H9 (cell line): ENCODE measurements at regions not wholly inside any gene's neighbourhood (a gene's known extent, or its start where the extent isn't known, plus 50 kb on each side); places are given as distances from the start of the nearest gene placed in this dataset.

ENCODE experiments used
- DNase-seq: peaks from one replicate; pipeline ENCODE4 v3.0.0-alpha.2; 2017
- H2AFZ ChIP-seq: one replicate; pipeline ENCODE4 v1.6.1; 2013; ENCODE audit warnings: mild to moderate bottlenecking, low read length, control low read depth, moderate library complexity
- H2AK5ac ChIP-seq: 2 replicates; pipeline ENCODE4 v1.6.1; 2013; ENCODE audit warnings: low read length, control low read depth, mixed read lengths; ENCODE audit not compliant: insufficient read length
- H2BK120ac ChIP-seq: one replicate; pipeline ENCODE4 v1.6.1; 2013; ENCODE audit warnings: low read depth, mild to moderate bottlenecking, low read length, control low read depth, inconsistent platforms; ENCODE audit not compliant: poor library complexity, severe bottlenecking
- H2BK12ac ChIP-seq: 2 replicates; pipeline ENCODE4 v1.6.1; 2013; ENCODE audit warnings: low read length, control low read depth, mixed read lengths, low read depth; ENCODE audit not compliant: insufficient read length
- H2BK15ac ChIP-seq: 2 replicates; pipeline ENCODE4 v1.6.1; 2013; ENCODE audit warnings: low read depth, low read length, control low read depth
- H2BK20ac ChIP-seq: one replicate; pipeline ENCODE4 v1.6.1; 2013; ENCODE audit warnings: low read depth, mild to moderate bottlenecking, low read length, control low read depth, inconsistent platforms; ENCODE audit not compliant: poor library complexity, severe bottlenecking
- H2BK5ac ChIP-seq: 2 replicates; pipeline ENCODE4 v1.6.1; 2013; ENCODE audit warnings: low read length, control low read depth, mixed read lengths; ENCODE audit not compliant: insufficient read length
- H3K14ac ChIP-seq: 2 replicates; pipeline ENCODE4 v1.6.1; 2013; ENCODE audit warnings: low read length, control low read depth; ENCODE audit not compliant: insufficient read depth
- H3K18ac ChIP-seq: 2 replicates; pipeline ENCODE4 v1.6.1; 2013; ENCODE audit warnings: low read depth, mild to moderate bottlenecking, mixed read lengths, low read length, control low read depth; ENCODE audit not compliant: insufficient read length
- H3K23ac ChIP-seq: 2 replicates; pipeline ENCODE4 v1.6.1; 2013; ENCODE audit warnings: low read length, control low read depth, mixed read lengths, low read depth; ENCODE audit not compliant: insufficient read length
- H3K23me2 ChIP-seq: 2 replicates; pipeline ENCODE4 v1.6.1; 2013; ENCODE audit warnings: low read depth, mild to moderate bottlenecking, mixed read lengths, low read length, control low read depth; ENCODE audit not compliant: insufficient read length, poor library complexity, severe bottlenecking
- H3K27ac ChIP-seq: 2 replicates; pipeline ENCODE4 v1.5.1; 2013; ENCODE audit warnings: low read length, control low read depth, mixed read lengths, low read depth; ENCODE audit not compliant: insufficient read length
- H3K27me3 ChIP-seq: 2 replicates; pipeline ENCODE4 v1.6.1; 2013; ENCODE audit warnings: low read length, control low read depth, inconsistent platforms; ENCODE audit not compliant: insufficient read depth
- H3K4ac ChIP-seq: 2 replicates; pipeline ENCODE4 v1.6.1; 2013; ENCODE audit warnings: low read depth, mild to moderate bottlenecking, control low read depth, inconsistent platforms, low read length, moderate library complexity
- H3K4me1 ChIP-seq: 2 replicates; pipeline ENCODE4 v1.6.1; 2013; ENCODE audit warnings: low read length, control low read depth, inconsistent platforms; ENCODE audit not compliant: insufficient read depth
- H3K4me2 ChIP-seq: 2 replicates; pipeline ENCODE4 v1.6.1; 2013; ENCODE audit warnings: low read length, control low read depth, mixed read lengths; ENCODE audit not compliant: insufficient read length, insufficient read depth
- H3K56ac ChIP-seq: 2 replicates; pipeline ENCODE4 v1.6.1; 2013; ENCODE audit warnings: low read depth, mild to moderate bottlenecking, mixed read lengths, low read length, control low read depth; ENCODE audit not compliant: insufficient read length
- H3K79me1 ChIP-seq: 2 replicates; pipeline ENCODE4 v1.6.1; 2013; ENCODE audit warnings: low read depth, mild to moderate bottlenecking, moderate library complexity, low read length, control low read depth, inconsistent platforms; ENCODE audit not compliant: insufficient read depth, poor library complexity, severe bottlenecking
- H3K79me2 ChIP-seq: 2 replicates; pipeline ENCODE4 v1.6.1; 2013; ENCODE audit warnings: low read length, control low read depth, inconsistent platforms; ENCODE audit not compliant: insufficient read depth
- H3K9ac ChIP-seq: 2 replicates; pipeline ENCODE4 v1.6.1; 2013; ENCODE audit warnings: low read length, control low read depth, mixed read lengths; ENCODE audit not compliant: insufficient read length; ENCODE audit errors: extremely low read depth
- H3K9me3 ChIP-seq: one replicate; pipeline ENCODE4 v1.6.1; 2013; ENCODE audit warnings: low read depth, low read length, inconsistent platforms; ENCODE audit not compliant: control insufficient read depth
- H3T11ph ChIP-seq: one replicate; pipeline ENCODE4 v1.6.1; 2013; ENCODE audit warnings: mild to moderate bottlenecking, low read length, control low read depth, inconsistent platforms
- H4K20me1 ChIP-seq: one replicate; pipeline ENCODE4 v1.6.1; 2013; ENCODE audit not compliant: control insufficient read depth, insufficient read length, insufficient read depth
- H4K5ac ChIP-seq: 2 replicates; pipeline ENCODE4 v1.6.1; 2013; ENCODE audit warnings: low read depth, mild to moderate bottlenecking, mixed read lengths, low read length, control low read depth; ENCODE audit not compliant: insufficient read length
- H4K8ac ChIP-seq: replicated peaks from 2 replicates; pipeline ENCODE4 v1.6.1; 2013; ENCODE audit warnings: low read length, control low read depth, mixed read lengths, low read depth; ENCODE audit not compliant: insufficient read length
- H4K91ac ChIP-seq: 2 replicates; pipeline ENCODE4 v1.6.1; 2013; ENCODE audit warnings: low read depth, mild to moderate bottlenecking, moderate library complexity, mixed read lengths, low read length, control low read depth; ENCODE audit not compliant: insufficient read length
- H3K27ac Mint-ChIP-seq, 3 experiments: 2 replicates in 2 of 3; 3 replicates in 1 of 3; pipeline ENCODE4 v1.8.0; 2020 to 2021; ENCODE audit warnings: mixed read lengths in 3 of 3, mild to moderate bottlenecking in 1 of 3, moderate library complexity in 1 of 3
- H3K27me3 Mint-ChIP-seq: 2 replicates; pipeline ENCODE4 v1.8.0; 2021; ENCODE audit warnings: low read depth, mild to moderate bottlenecking, moderate library complexity, mixed read lengths
- H3K36me3 Mint-ChIP-seq, 3 experiments: 2 replicates in 2 of 3; 3 replicates in 1 of 3; pipeline ENCODE4 v1.8.0; 2020 to 2021; ENCODE audit warnings: low read depth in 3 of 3, mixed read lengths in 3 of 3; ENCODE audit not compliant: insufficient read depth in 1 of 3
- H3K4me1 Mint-ChIP-seq, 2 experiments: 2 replicates each; pipeline ENCODE4 v1.8.0; 2020; ENCODE audit warnings: mixed read lengths in 2 of 2
- H3K4me3 Mint-ChIP-seq, 2 experiments: 2 replicates in 1 of 2; 3 replicates in 1 of 2; pipeline ENCODE4 v1.8.0; 2020 to 2021; ENCODE audit warnings: mild to moderate bottlenecking in 2 of 2, mixed read lengths in 2 of 2, moderate library complexity in 1 of 2
- H3K9me3 Mint-ChIP-seq, 2 experiments: 2 replicates in 1 of 2; 3 replicates in 1 of 2; pipeline ENCODE4 v1.8.0; 2020; ENCODE audit warnings: mild to moderate bottlenecking in 2 of 2, mixed read lengths in 2 of 2, moderate library complexity in 1 of 2
- WGBS: extraction: QIAGEN DNeasy Blood & Tissue Kit; methylation state at CpG from one replicate; pipeline ENCODE4 v1.1.7; 2013; ENCODE audit warnings: missing lambda C conversion rate, low lambda C conversion rate, mixed read lengths; ENCODE audit not compliant: insufficient read length; ENCODE audit errors: extremely low coverage; 5-methylcytosine and 5-hydroxymethylcytosine counted together
- TF ChIP-seq, protein P1 (sequence below): fragments of 200-600 bp; sonication (generic); conservative IDR thresholded peaks from 3 replicates; pipeline ENCODE4 v1.8.0; 2021; ENCODE audit warnings: antibody characterized with exemption, mild to moderate bottlenecking

DNA sequence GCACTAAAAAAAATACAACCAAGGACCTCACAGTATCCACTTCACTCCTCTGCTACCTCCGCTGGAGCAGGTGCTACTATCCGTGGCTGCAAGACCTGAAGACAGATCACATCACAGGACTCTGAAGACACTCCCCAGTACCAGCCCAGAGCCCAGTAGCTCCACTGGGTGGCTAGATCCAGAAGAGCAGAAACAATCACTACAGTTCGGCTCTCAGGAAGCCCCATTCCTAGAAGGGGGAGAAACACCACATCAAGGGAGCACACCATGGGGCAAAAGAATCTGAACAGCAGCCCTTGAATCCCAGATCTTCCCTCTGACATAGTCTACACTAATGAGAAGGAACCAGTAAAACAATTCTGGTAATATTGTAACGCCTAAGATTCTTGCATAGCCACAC, 494.0 kb upstream of the FAT3 start:
- peak overlapping the region in 2 of 3 experiments; percentile 44 to 65; a peak in 2 of 7 replicates for H3K27ac Mint-ChIP-seq
- H4K91ac ChIP-seq: no peak overlapping the region
- H3K27ac ChIP-seq: no peak overlapping the region
- H3K23ac ChIP-seq: no peak overlapping the region
- H3K79me1 ChIP-seq: no peaks in the 10 kb centered on the region
- peaks cover 29 to 31% of the 10 kb centered on the region in 2 experiments for H3K4me1 Mint-ChIP-seq
- no peaks in the 10 kb centered on the region; the same call in none of the 2 replicates for H3K27me3 Mint-ChIP-seq
- H2BK15ac ChIP-seq: no peak overlapping the region
- H3K14ac ChIP-seq: no peak overlapping the region
- no peak overlapping the region for H3K9ac ChIP-seq
- H2BK20ac ChIP-seq: no peak overlapping the region
- H3K36me3 Mint-ChIP-seq: peaks cover 6 to 16% (median 10%) of the 10 kb centered on the region in 3 experiments; a peak in 5 of 7 replicates
- no peak overlapping the region for H3K4me3 Mint-ChIP-seq
- TF ChIP-seq, protein P1, sequence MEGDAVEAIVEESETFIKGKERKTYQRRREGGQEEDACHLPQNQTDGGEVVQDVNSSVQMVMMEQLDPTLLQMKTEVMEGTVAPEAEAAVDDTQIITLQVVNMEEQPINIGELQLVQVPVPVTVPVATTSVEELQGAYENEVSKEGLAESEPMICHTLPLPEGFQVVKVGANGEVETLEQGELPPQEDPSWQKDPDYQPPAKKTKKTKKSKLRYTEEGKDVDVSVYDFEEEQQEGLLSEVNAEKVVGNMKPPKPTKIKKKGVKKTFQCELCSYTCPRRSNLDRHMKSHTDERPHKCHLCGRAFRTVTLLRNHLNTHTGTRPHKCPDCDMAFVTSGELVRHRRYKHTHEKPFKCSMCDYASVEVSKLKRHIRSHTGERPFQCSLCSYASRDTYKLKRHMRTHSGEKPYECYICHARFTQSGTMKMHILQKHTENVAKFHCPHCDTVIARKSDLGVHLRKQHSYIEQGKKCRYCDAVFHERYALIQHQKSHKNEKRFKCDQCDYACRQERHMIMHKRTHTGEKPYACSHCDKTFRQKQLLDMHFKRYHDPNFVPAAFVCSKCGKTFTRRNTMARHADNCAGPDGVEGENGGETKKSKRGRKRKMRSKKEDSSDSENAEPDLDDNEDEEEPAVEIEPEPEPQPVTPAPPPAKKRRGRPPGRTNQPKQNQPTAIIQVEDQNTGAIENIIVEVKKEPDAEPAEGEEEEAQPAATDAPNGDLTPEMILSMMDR: no peak
- no peak overlapping the region for H3K4ac ChIP-seq
- no peak overlapping the region for H3K56ac ChIP-seq
- no peak overlapping the region for H3K18ac ChIP-seq
- no peak overlapping the region for H3T11ph ChIP-seq
- no peak overlapping the region for H3K4me2 ChIP-seq
- no peak overlapping the region for H2BK120ac ChIP-seq
- no peaks in the 10 kb centered on the region for H3K23me2 ChIP-seq
- peaks cover 7 to 13% of the 10 kb centered on the region in 2 experiments for H3K9me3 Mint-ChIP-seq
- H2BK12ac ChIP-seq: no peak overlapping the region
- no peak overlapping the region for H2AK5ac ChIP-seq
- no peak overlapping the region for H4K5ac ChIP-seq
- peaks cover 5% of the 10 kb centered on the region; the same call in 1 of the 2 replicates for H3K4me1 ChIP-seq
- no peaks in the 10 kb centered on the region for H3K9me3 ChIP-seq
- no peak overlapping the region for H4K8ac ChIP-seq
- no peak overlapping the region for H2AFZ ChIP-seq
- H3K79me2 ChIP-seq: no peaks in the 10 kb centered on the region
- no peak overlapping the region for H2BK5ac ChIP-seq
- no peaks in the 10 kb centered on the region for H4K20me1 ChIP-seq
- WGBS: no CpG with 5 or more reads among the region's 4 CpGs
- H3K27me3 ChIP-seq: no peaks in the 10 kb centered on the region
- DNase-seq: no peak
